ENCODE measurements at regions not wholly inside any gene's neighbourhood (a gene's known extent, or its start where the extent isn't known, plus 50 kb on each side); places are given as distances from the start of the nearest gene placed in this dataset.

- DNase-seq (ENCODE audit: extremely low read depth in 1 of 11, low read depth in 9 of 11, low spot score in 4 of 11): no peak
Observed at GRCh38 chr9:130780415-130780814, 54.6 kb upstream of the ABL1 start.

- peak in 6 of 11 donors; percentile 47 to 66 (median 62) for DNase-seq (ENCODE audit: extremely low read depth in 1 of 11, low read depth in 9 of 11, low spot score in 4 of 11)
Observed at GRCh38 chr9:130780865-130781504, 54.1 kb upstream of the ABL1 start.

- no peak for DNase-seq (ENCODE audit: extremely low read depth in 1 of 11, low read depth in 9 of 11, low spot score in 4 of 11)
Observed at GRCh38 chr9:130781569-130781968, 53.5 kb upstream of the ABL1 start.

GRCh38 chr9:130782886-130783530, 52.0 kb upstream of the ABL1 start:
- no peak for DNase-seq (ENCODE audit: extremely low read depth in 1 of 11, low read depth in 9 of 11, low spot score in 4 of 11)

- no peak for DNase-seq (ENCODE audit: extremely low read depth in 1 of 11, low read depth in 9 of 11, low spot score in 4 of 11)
Observed at GRCh38 chr9:130785053-130785452, 50.0 kb upstream of the ABL1 start.

Measured in renal cortex interstitium (tissue), 11 donors.